Parathyroid adenoma (tissue), 2 donors: ENCODE measurements at regions not wholly inside any gene's neighbourhood (a gene's known extent, or its start where the extent isn't known, plus 50 kb on each side); places are given as distances from the start of the nearest gene placed in this dataset.

Experiments
- H2AFZ ChIP-seq: fragments of 300-600 bp; sonication (generic); one replicate; pipeline ENCODE4 v1.7.0; 2017; ENCODE audit warnings: antibody characterized with exemption, mild to moderate bottlenecking
- H3K27ac ChIP-seq: fragments of 300-600 bp; sonication (generic); one replicate; pipeline ENCODE4 v1.7.0; 2017
- H3K27me3 ChIP-seq: fragments of 300-600 bp; sonication (generic); one replicate; pipeline ENCODE4 v1.7.0; 2017; ENCODE audit warnings: low read length; ENCODE audit not compliant: control insufficient read depth, insufficient read depth
- H3K36me3 ChIP-seq: fragments of 300-600 bp; sonication (generic); one replicate; pipeline ENCODE4 v1.7.0; 2017; ENCODE audit warnings: low read length; ENCODE audit not compliant: control insufficient read depth, insufficient read depth
- H3K4me1 ChIP-seq: fragments of 300-600 bp; sonication (generic); one replicate; pipeline ENCODE4 v1.7.0; 2017; ENCODE audit warnings: control low read depth
- H3K4me2 ChIP-seq: fragments of 300-600 bp; sonication (generic); one replicate; pipeline ENCODE4 v1.7.0; 2017; ENCODE audit warnings: low read length
- H3K4me3 ChIP-seq: fragments of 300-600 bp; sonication (generic); one replicate; pipeline ENCODE4 v1.7.0; 2017; ENCODE audit warnings: low read depth, low read length
- H3K79me2 ChIP-seq: fragments of 300-600 bp; sonication (generic); one replicate; pipeline ENCODE4 v1.7.0; 2017; ENCODE audit warnings: control low read depth
- H3K9ac ChIP-seq: fragments of 300-600 bp; sonication (generic); one replicate; pipeline ENCODE4 v1.7.0; 2017; ENCODE audit warnings: mild to moderate bottlenecking
- H3K9me3 ChIP-seq: fragments of 300-600 bp; sonication (generic); one replicate; pipeline ENCODE4 v1.7.0; 2017; ENCODE audit warnings: low read length; ENCODE audit not compliant: control insufficient read depth
- CTCF ChIP-seq: fragments of 300-600 bp; sonication (generic); IDR thresholded peaks from one replicate; pipeline ENCODE4 v1.7.0; 2017; ENCODE audit warnings: antibody characterized with exemption, mild to moderate bottlenecking
- donor health status: primary hyperparathyroidism.

- H3K4me1 ChIP-seq, result no peaks in the 10 kb centered on the region
- TF ChIP-seq CTCF, result no peak
- H3K79me2 ChIP-seq, result no peaks in the 10 kb centered on the region
- no peak overlapping the region for H3K9ac ChIP-seq
- H2AFZ ChIP-seq, result no peak overlapping the region
- H3K9me3 ChIP-seq, result no peaks in the 10 kb centered on the region
- H3K4me2 ChIP-seq, result no peak overlapping the region
- no peak overlapping the region for H3K27ac ChIP-seq
- H3K27me3 ChIP-seq, result no peaks in the 10 kb centered on the region
- H3K36me3 ChIP-seq, result no peaks in the 10 kb centered on the region
- H3K4me3 ChIP-seq, result no peak overlapping the region
Observed at GRCh38 chr21:23045955-23046354, 2047.7 kb downstream of the NCAM2 start.

GRCh38 chr21:23067672-23068071 is 2069.5 kb downstream of the NCAM2 start:
- no peaks in the 10 kb centered on the region for H3K9me3 ChIP-seq

GRCh38 chr21:23083242-23083641 is 2085.0 kb downstream of the NCAM2 start:
- Histone ChIP-seq H2AFZ (no peak overlapping the region), H3K9me3 (no peaks in the 10 kb centered on the region), H3K9ac (no peak overlapping the region), H3K27ac (no peak overlapping the region), H3K36me3 (no peaks in the 10 kb centered on the region), H3K4me1 (no peaks in the 10 kb centered on the region), H3K4me2 (no peak overlapping the region), H3K4me3 (no peak overlapping the region), H3K79me2 (no peaks in the 10 kb centered on the region), H3K27me3 (no peaks in the 10 kb centered on the region)
- no peak for TF ChIP-seq CTCF

More at GRCh38 chr21:23067672-23068071, 2069.5 kb downstream of the NCAM2 start:
- no peaks in the 10 kb centered on the region for H3K36me3 ChIP-seq
- H2AFZ ChIP-seq, result no peak overlapping the region
- TF ChIP-seq CTCF, result no peak
- H3K27ac ChIP-seq, result no peak overlapping the region
- H3K4me2 ChIP-seq, result no peak overlapping the region
- no peaks in the 10 kb centered on the region for H3K27me3 ChIP-seq
- H3K79me2 ChIP-seq, result no peaks in the 10 kb centered on the region
- H3K9ac ChIP-seq, result no peak overlapping the region
- no peak overlapping the region for H3K4me3 ChIP-seq
- no peaks in the 10 kb centered on the region for H3K4me1 ChIP-seq

- H3K9me3 ChIP-seq, result no peaks in the 10 kb centered on the region
- H3K4me3 ChIP-seq, result no peak overlapping the region
- H3K27ac ChIP-seq, result no peak overlapping the region
- H3K27me3 ChIP-seq, result no peaks in the 10 kb centered on the region
- no peak for TF ChIP-seq CTCF
- H3K9ac ChIP-seq, result no peak overlapping the region
- no peaks in the 10 kb centered on the region for H3K79me2 ChIP-seq
- H3K4me2 ChIP-seq, result no peak overlapping the region
- no peaks in the 10 kb centered on the region for H3K4me1 ChIP-seq
- no peak overlapping the region for H2AFZ ChIP-seq
- H3K36me3 ChIP-seq, result no peaks in the 10 kb centered on the region
Observed at GRCh38 chr21:23093259-23093658, 2095.1 kb downstream of the NCAM2 start.

- H3K4me1 ChIP-seq, result no peaks in the 10 kb centered on the region
- H3K79me2 ChIP-seq, result no peaks in the 10 kb centered on the region
- TF ChIP-seq CTCF, result no peak
- no peaks in the 10 kb centered on the region for H3K36me3 ChIP-seq
- no peak overlapping the region for H3K27ac ChIP-seq
- no peak overlapping the region for H3K9ac ChIP-seq
- no peak overlapping the region for H3K4me3 ChIP-seq
- no peak overlapping the region for H3K4me2 ChIP-seq
- no peak overlapping the region for H2AFZ ChIP-seq
- H3K9me3 ChIP-seq, result no peaks in the 10 kb centered on the region
- H3K27me3 ChIP-seq, result no peaks in the 10 kb centered on the region
Observed at GRCh38 chr21:23099185-23099584, 2101.0 kb downstream of the NCAM2 start.
